T47D (cell line): ENCODE measurements at regions not wholly inside any gene's neighbourhood (a gene's known extent, or its start where the extent isn't known, plus 50 kb on each side); places are given as distances from the start of the nearest gene placed in this dataset.

Source experiments
- DNase-seq, 2 experiments: peaks; one replicate each; pipeline versions ENCODE4 v3.0.0 to v3.0.0-alpha.2; 2011 to 2012; ENCODE audit warnings: low read depth in 1 of 2, low spot score in 1 of 2
- JUND ChIP-seq: IDR thresholded peaks from 2 replicates; pipeline ENCODE4 v1.6.1; 2012; ENCODE audit warnings: low read depth
- in situ Hi-C: cut with HindIII; loops from 2 replicates; pipeline ENCODE4 v1.10.0; 2016; ENCODE audit warnings: low sequenced_read_pairs, low pct_unique_long_range_greater_than_20kb

- no peak for TF ChIP-seq JUND
- no peak for DNase-seq
- in situ Hi-C loops: no loop called here
Measured at GRCh38 chr20:48212806-48213509, 427.7 kb upstream of the SULF2 start.

GRCh38 chr20:48211847-48212246, 426.6 kb upstream of the SULF2 start:
- in situ Hi-C loops: no loop called here
- TF ChIP-seq JUND: no peak
- DNase-seq: no peak

GRCh38 chr20:48211238-48211637, 426.0 kb upstream of the SULF2 start:
- in situ Hi-C loops: no loop called here
- DNase-seq: no peak
- TF ChIP-seq JUND: no peak

GRCh38 chr20:48210111-48211027, 425.1 kb upstream of the SULF2 start:
- in situ Hi-C loops: no loop called here
- no peak for DNase-seq
- TF ChIP-seq JUND: no peak

DNA sequence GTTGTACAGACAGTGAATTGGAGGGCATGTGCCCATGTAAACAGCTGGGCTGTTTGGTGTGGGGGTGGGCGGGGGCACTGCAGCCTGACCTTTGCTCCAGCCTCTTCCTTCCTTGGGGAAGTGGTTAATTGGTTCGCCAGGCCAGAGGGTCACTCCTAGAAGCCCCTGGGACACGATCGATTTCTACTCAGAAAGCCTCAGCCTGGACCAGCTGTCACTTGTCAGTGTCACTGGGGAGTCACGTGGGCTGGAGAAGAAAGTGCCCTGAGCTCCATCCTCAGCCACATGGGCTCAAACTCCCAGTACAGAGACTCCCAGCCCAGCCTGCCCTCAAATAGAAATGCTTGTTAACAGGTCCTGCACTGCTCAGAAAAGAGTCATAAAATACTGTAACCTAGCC, 423.8 kb upstream of the SULF2 start:
- DNase-seq: no peak
- no peak for TF ChIP-seq JUND
- in situ Hi-C loops: no loop called here

DNA sequence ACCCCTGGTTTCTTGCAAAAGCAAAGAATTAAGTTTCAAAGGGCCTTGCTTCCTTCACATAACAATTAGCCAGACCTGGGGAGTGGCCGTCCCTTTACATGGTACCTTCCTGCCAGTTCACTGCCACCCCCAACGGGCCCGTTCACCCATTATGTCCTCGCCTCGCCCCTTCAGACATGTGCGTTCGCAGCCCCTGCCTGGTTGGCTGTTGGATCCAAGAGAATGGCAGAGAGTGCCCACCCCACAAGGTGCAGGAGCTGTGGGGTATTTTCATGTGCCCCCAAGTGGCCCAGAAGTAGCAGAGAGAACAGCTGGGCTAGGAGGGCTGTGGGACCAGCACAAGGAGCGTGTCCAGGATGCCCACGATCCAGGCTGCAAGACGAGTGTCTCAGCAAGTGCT, 422.9 kb upstream of the SULF2 start:
- in situ Hi-C loops: no loop called here
- no peak for DNase-seq
- TF ChIP-seq JUND: no peak

GRCh38 chr20:48207505-48207904, 422.2 kb upstream of the SULF2 start:
- TF ChIP-seq JUND: no peak
- DNase-seq: no peak
- in situ Hi-C loops: no loop called here

DNA sequence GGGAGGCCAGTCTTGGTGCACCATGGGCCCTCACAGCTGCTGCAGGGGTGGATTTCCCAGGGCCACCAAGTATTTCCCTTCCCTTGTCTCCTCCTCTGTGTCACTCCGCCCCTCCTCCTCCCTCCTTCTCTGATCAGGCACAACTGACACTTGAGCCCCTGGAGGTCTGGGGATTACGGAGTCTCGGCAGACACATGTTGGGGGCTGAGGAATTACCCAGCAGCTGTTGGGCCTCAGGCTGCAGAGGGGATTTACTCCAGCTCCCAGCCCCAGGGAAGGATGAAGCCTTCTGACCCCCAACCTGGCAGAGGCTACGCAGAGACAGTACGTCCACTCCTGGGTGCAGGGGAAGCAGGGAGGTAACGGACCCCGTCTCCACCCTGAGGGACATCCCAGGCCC, 420.5 kb upstream of the SULF2 start:
- in situ Hi-C loops: no loop called here

GRCh38 chr20:48205281-48205782, 420.1 kb upstream of the SULF2 start:
- TF ChIP-seq JUND: no peak
- in situ Hi-C loops: no loop called here
- no peak for DNase-seq

More for the DNA sequence above, 420.5 kb upstream of the SULF2 start:
- no peak for DNase-seq
- TF ChIP-seq JUND: no peak

DNA sequence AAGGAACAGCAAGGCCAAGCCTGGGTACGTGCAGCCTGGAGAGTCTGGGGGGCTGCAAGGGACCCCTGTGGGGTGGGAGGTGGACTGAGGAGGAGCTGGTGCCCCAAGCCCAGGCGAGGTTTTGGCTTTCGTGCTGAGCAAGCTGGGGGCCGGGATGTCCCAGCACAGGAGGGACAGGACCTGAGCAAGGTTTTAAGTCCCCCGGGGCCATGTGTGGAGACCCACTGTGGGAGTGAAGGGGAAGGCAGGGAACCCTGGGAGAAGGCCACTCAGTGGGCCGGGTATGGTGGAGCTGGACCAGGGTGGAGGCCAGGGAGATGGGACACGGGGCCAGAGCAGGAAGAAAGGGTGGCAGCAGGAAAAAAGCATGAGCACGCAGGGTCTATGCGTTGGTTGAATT, 419.2 kb upstream of the SULF2 start:
- in situ Hi-C loops: no loop called here
- no peak for DNase-seq
- no peak for TF ChIP-seq JUND

GRCh38 chr20:48203252-48203651, 418.0 kb upstream of the SULF2 start:
- no peak for DNase-seq
- TF ChIP-seq JUND: no peak
- in situ Hi-C loops: no loop called here

- TF ChIP-seq JUND: no peak
- in situ Hi-C loops: no loop called here
- DNase-seq: no peak
Measured at GRCh38 chr20:48202334-48203113, 417.2 kb upstream of the SULF2 start.
